HS-5 (cell line): ENCODE measurements at regions not wholly inside any gene's neighbourhood (a gene's known extent, or its start where the extent isn't known, plus 50 kb on each side); places are given as distances from the start of the nearest gene placed in this dataset.

Experiments
- DNase-seq: peaks from one replicate; pipeline ENCODE4 v3.0.0-alpha.2; 2012; ENCODE audit warnings: low read depth

- peak; percentile 20 for DNase-seq
Measured at GRCh38 chr5:21173036-21173435, 1185.0 kb upstream of the CDH18 start.

- DNase-seq, result no peak
Measured at GRCh38 chr5:21171038-21171437, 1183.0 kb upstream of the CDH18 start.

- DNase-seq, result no peak
Measured at GRCh38 chr5:21168557-21168956, 1180.6 kb upstream of the CDH18 start.

GRCh38 chr5:21165344-21165743, 1177.3 kb upstream of the CDH18 start:
- DNase-seq, result no peak

GRCh38 chr5:21164425-21164824, 1176.4 kb upstream of the CDH18 start:
- DNase-seq, result no peak

- peak; percentile 88 for DNase-seq
Measured at GRCh38 chr5:21159510-21160059, 1171.6 kb upstream of the CDH18 start.

- no peak for DNase-seq
Measured at GRCh38 chr5:21154526-21154925, 1166.5 kb upstream of the CDH18 start.

- peak; percentile 100 for DNase-seq
Measured at GRCh38 chr5:21152611-21153010, 1164.6 kb upstream of the CDH18 start.

GRCh38 chr5:21145376-21145775, 1157.4 kb upstream of the CDH18 start:
- DNase-seq, result no peak

GRCh38 chr5:21143686-21144085, 1155.7 kb upstream of the CDH18 start:
- DNase-seq, result no peak

- DNase-seq, result no peak
Measured at GRCh38 chr5:21142791-21143190, 1154.8 kb upstream of the CDH18 start.

GRCh38 chr5:21140987-21141386, 1153.0 kb upstream of the CDH18 start:
- no peak for DNase-seq

- DNase-seq, result no peak
Measured at GRCh38 chr5:21126236-21126635, 1138.2 kb upstream of the CDH18 start.

GRCh38 chr5:21125238-21125983, 1137.4 kb upstream of the CDH18 start:
- no peak for DNase-seq

- no peak for DNase-seq
Measured at GRCh38 chr5:21121213-21121612, 1133.2 kb upstream of the CDH18 start.

GRCh38 chr5:21097661-21098060, 1109.7 kb upstream of the CDH18 start:
- no peak for DNase-seq

GRCh38 chr5:21094619-21095018, 1106.6 kb upstream of the CDH18 start:
- no peak for DNase-seq

- DNase-seq, result no peak
Measured at GRCh38 chr5:21087766-21088165, 1099.8 kb upstream of the CDH18 start.

- DNase-seq, result no peak
Measured at GRCh38 chr5:21085791-21086190, 1097.8 kb upstream of the CDH18 start.

GRCh38 chr5:21071986-21072385, 1084.0 kb upstream of the CDH18 start:
- DNase-seq, result peak; percentile 20

- no peak for DNase-seq
Measured at GRCh38 chr5:21071421-21071820, 1083.4 kb upstream of the CDH18 start.

GRCh38 chr5:21070858-21071257, 1082.9 kb upstream of the CDH18 start:
- no peak for DNase-seq

GRCh38 chr5:21067724-21068123, 1079.7 kb upstream of the CDH18 start:
- no peak for DNase-seq

- DNase-seq, result no peak
Measured at GRCh38 chr5:21063146-21063545, 1075.1 kb upstream of the CDH18 start.
